SK-N-SH treated with all-trans-retinoic acid at 6 μM for 48 hours (cell line): ENCODE measurements at regions not wholly inside any gene's neighbourhood (a gene's known extent, or its start where the extent isn't known, plus 50 kb on each side); places are given as distances from the start of the nearest gene placed in this dataset.

Experiments used
- ATAC-seq: fragments of 200-7000 bp; cut with Tn5 transposase; 3 replicates; pipeline ENCODE4 v1.9.1; 2020; ENCODE audit warnings: mild to moderate bottlenecking, moderate library complexity
- ARNTL ChIP-seq: fragments of 450-650 bp; formaldehyde crosslinking; IDR thresholded peaks from 2 replicates; pipeline ENCODE4 v1.5.0; 2020; ENCODE audit warnings: low read depth, mild to moderate bottlenecking, moderate library complexity, borderline replicate concordance
- BACH2 ChIP-seq: fragments of 250-450 bp; sonication (Bioruptor Pico); IDR thresholded peaks from 2 replicates; pipeline ENCODE4 v1.9.0; 2021; ENCODE audit warnings: mild to moderate bottlenecking, borderline replicate concordance
- CSDC2 ChIP-seq: fragments of 250-450 bp; sonication (Bioruptor Pico); IDR thresholded peaks from 2 replicates; pipeline ENCODE4 v1.5.0; 2020; ENCODE audit warnings: mild to moderate bottlenecking, moderate library complexity
- ESRRG ChIP-seq: fragments of 250-450 bp; sonication (Bioruptor Pico); IDR thresholded peaks from 2 replicates; pipeline ENCODE4 v1.6.1; 2021; ENCODE audit warnings: mild to moderate bottlenecking
- GLIS3 ChIP-seq: fragments of 250-450 bp; sonication (Bioruptor Pico); IDR thresholded peaks from 2 replicates; pipeline ENCODE4 v1.5.0; 2020; ENCODE audit warnings: mild to moderate bottlenecking, moderate library complexity
- ISL1 ChIP-seq: fragments of 250-450 bp; sonication (Bioruptor Pico); IDR thresholded peaks from 2 replicates; pipeline ENCODE4 v2.1.2; 2022; ENCODE audit warnings: mild to moderate bottlenecking, moderate library complexity
- OSR1 ChIP-seq: fragments of 250-450 bp; sonication (Bioruptor Pico); IDR thresholded peaks from 2 replicates; pipeline ENCODE4 v1.8.0; 2022; ENCODE audit warnings: moderate library complexity, mild to moderate bottlenecking, inconsistent platforms
- PATZ1 ChIP-seq: fragments of 250-450 bp; sonication (Bioruptor Pico); IDR thresholded peaks from 2 replicates; pipeline ENCODE4 v1.8.0; 2020; ENCODE audit warnings: mild to moderate bottlenecking, moderate library complexity, borderline replicate concordance
- POU6F1 ChIP-seq: fragments of 250-450 bp; sonication (Bioruptor Pico); IDR thresholded peaks from 2 replicates; pipeline ENCODE4 v1.8.0; 2021; ENCODE audit warnings: low read depth, mild to moderate bottlenecking, moderate library complexity, borderline replicate concordance
- PPARA ChIP-seq: fragments of 250-450 bp; sonication (Bioruptor Pico); IDR thresholded peaks from 2 replicates; pipeline ENCODE4 v1.5.0; 2020; ENCODE audit warnings: mild to moderate bottlenecking, borderline replicate concordance
- RARB ChIP-seq: fragments of 250-450 bp; sonication (Bioruptor Pico); IDR thresholded peaks from 2 replicates; pipeline ENCODE4 v1.8.0; 2021; ENCODE audit warnings: mild to moderate bottlenecking, moderate library complexity
- SNAI2 ChIP-seq: fragments of 250-450 bp; sonication (Bioruptor Pico); IDR thresholded peaks from 2 replicates; pipeline ENCODE4 v1.5.0; 2020; ENCODE audit warnings: mild to moderate bottlenecking, moderate library complexity
- TCF4 ChIP-seq: fragments of 250-450 bp; sonication (Bioruptor Pico); IDR thresholded peaks from 2 replicates; pipeline ENCODE4 v1.8.0; 2021; ENCODE audit warnings: mild to moderate bottlenecking, moderate library complexity, borderline replicate concordance
- TOX ChIP-seq: fragments of 250-450 bp; sonication (Bioruptor Pico); IDR thresholded peaks from 2 replicates; pipeline ENCODE4 v1.8.0; 2021; ENCODE audit warnings: mild to moderate bottlenecking, moderate library complexity, borderline replicate concordance
- ZC3H10 ChIP-seq: fragments of 250-450 bp; sonication (Bioruptor Pico); IDR thresholded peaks from 2 replicates; pipeline ENCODE4 v1.5.1; 2021; ENCODE audit warnings: mild to moderate bottlenecking, moderate library complexity
- ZFP3 ChIP-seq: fragments of 250-450 bp; sonication (Bioruptor Pico); IDR thresholded peaks from 2 replicates; pipeline ENCODE4 v1.5.0; 2020; ENCODE audit warnings: mild to moderate bottlenecking, moderate library complexity
- ZFP30 ChIP-seq: fragments of 450-650 bp; formaldehyde crosslinking; IDR thresholded peaks from 2 replicates; pipeline ENCODE4 v1.5.0; 2022; ENCODE audit warnings: mild to moderate bottlenecking, moderate library complexity
- ZNF565 ChIP-seq: fragments of 450-650 bp; formaldehyde crosslinking; conservative IDR thresholded peaks from 2 replicates; pipeline ENCODE4 v1.5.0; 2020; ENCODE audit warnings: low read depth, mild to moderate bottlenecking, moderate library complexity
- ZNF8 ChIP-seq: fragments of 450-650 bp; formaldehyde crosslinking; IDR thresholded peaks from 2 replicates; pipeline ENCODE4 v1.5.0; 2020; ENCODE audit warnings: mild to moderate bottlenecking, moderate library complexity
- TF ChIP-seq, protein P1 (sequence below): fragments of 250-450 bp; sonication (Bioruptor Pico); IDR thresholded peaks from 2 replicates; pipeline ENCODE4 v1.5.1; 2020; ENCODE audit warnings: low read depth, mild to moderate bottlenecking, moderate library complexity
- TF ChIP-seq, protein P2 (sequence below): fragments of 250-450 bp; sonication (Bioruptor Pico); IDR thresholded peaks from 2 replicates; pipeline ENCODE4 v1.5.1; 2021; ENCODE audit warnings: mild to moderate bottlenecking, moderate library complexity
- TF ChIP-seq, protein P3 (sequence below): fragments of 250-450 bp; sonication (Bioruptor Pico); IDR thresholded peaks from 2 replicates; pipeline ENCODE4 v1.5.0; 2020; ENCODE audit warnings: mild to moderate bottlenecking, moderate library complexity

DNA sequence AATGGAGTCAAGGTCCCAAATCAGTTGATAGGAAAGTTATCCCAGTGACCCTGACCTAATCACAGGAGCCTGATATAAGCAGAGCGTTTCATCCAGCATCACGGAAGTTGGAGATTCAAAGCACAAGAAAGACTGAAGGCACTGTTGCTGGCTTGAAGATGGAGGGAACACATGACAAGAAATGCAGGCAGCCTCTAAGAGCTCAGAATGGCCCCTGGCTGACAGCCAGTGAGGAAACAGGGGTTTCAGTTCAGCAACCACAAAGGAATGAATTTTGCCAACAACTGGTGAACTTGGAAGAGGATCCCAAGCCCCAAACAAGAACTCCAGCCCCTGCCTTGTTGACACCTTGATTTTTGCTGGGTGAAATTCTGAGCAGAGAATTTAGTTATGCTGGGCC lies 778.5 kb downstream of the MAFB start:
- no peak for TF ChIP-seq CSDC2 (CRISPR knock-in tag)
- TF ChIP-seq, protein P1, sequence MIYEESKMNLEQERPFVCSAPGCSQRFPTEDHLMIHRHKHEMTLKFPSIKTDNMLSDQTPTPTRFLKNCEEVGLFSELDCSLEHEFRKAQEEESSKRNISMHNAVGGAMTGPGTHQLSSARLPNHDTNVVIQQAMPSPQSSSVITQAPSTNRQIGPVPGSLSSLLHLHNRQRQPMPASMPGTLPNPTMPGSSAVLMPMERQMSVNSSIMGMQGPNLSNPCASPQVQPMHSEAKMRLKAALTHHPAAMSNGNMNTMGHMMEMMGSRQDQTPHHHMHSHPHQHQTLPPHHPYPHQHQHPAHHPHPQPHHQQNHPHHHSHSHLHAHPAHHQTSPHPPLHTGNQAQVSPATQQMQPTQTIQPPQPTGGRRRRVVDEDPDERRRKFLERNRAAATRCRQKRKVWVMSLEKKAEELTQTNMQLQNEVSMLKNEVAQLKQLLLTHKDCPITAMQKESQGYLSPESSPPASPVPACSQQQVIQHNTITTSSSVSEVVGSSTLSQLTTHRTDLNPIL = no peak
- no peak for TF ChIP-seq RARB (CRISPR knock-in tag)
- no peak for ATAC-seq

DNA sequence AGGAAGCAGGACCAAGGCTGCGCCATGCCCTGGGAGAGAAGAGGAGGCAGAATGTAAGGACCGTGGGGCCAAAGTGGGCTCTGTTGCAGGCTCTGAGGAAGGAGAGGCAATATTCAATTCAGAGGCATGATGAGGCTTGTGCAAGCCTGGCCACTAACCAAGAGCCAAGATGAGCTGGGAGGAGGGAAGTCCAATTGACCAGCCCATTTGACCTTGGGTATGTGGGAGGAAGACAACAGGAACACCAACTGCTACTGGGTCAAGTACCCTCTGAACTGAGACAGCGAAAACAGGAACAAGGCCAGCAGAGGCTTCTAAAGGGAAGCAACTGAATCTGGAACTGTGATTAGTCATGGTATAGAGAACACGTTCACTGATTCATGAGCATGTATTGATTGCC lies 779.6 kb downstream of the MAFB start:
- TF ChIP-seq POU6F1 (no peak), CSDC2 (CRISPR knock-in tag) (no peak), BACH2 (CRISPR knock-in tag) (no peak), SNAI2 (CRISPR knock-in tag) (no peak)
- TF ChIP-seq, protein P1 = no peak
- TF ChIP-seq, protein P2, sequence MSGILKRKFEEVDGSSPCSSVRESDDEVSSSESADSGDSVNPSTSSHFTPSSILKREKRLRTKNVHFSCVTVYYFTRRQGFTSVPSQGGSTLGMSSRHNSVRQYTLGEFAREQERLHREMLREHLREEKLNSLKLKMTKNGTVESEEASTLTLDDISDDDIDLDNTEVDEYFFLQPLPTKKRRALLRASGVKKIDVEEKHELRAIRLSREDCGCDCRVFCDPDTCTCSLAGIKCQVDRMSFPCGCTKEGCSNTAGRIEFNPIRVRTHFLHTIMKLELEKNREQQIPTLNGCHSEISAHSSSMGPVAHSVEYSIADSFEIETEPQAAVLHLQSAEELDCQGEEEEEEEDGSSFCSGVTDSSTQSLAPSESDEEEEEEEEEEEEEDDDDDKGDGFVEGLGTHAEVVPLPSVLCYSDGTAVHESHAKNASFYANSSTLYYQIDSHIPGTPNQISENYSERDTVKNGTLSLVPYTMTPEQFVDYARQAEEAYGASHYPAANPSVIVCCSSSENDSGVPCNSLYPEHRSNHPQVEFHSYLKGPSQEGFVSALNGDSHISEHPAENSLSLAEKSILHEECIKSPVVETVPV (CRISPR knock-in tag) = no peak
- TF ChIP-seq, protein P3, sequence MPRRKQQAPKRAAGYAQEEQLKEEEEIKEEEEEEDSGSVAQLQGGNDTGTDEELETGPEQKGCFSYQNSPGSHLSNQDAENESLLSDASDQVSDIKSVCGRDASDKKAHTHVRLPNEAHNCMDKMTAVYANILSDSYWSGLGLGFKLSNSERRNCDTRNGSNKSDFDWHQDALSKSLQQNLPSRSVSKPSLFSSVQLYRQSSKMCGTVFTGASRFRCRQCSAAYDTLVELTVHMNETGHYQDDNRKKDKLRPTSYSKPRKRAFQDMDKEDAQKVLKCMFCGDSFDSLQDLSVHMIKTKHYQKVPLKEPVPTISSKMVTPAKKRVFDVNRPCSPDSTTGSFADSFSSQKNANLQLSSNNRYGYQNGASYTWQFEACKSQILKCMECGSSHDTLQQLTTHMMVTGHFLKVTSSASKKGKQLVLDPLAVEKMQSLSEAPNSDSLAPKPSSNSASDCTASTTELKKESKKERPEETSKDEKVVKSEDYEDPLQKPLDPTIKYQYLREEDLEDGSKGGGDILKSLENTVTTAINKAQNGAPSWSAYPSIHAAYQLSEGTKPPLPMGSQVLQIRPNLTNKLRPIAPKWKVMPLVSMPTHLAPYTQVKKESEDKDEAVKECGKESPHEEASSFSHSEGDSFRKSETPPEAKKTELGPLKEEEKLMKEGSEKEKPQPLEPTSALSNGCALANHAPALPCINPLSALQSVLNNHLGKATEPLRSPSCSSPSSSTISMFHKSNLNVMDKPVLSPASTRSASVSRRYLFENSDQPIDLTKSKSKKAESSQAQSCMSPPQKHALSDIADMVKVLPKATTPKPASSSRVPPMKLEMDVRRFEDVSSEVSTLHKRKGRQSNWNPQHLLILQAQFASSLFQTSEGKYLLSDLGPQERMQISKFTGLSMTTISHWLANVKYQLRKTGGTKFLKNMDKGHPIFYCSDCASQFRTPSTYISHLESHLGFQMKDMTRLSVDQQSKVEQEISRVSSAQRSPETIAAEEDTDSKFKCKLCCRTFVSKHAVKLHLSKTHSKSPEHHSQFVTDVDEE (CRISPR knock-in tag) = no peak
- ATAC-seq = no peak

- no peak for ATAC-seq
- no peak for TF ChIP-seq ISL1 (CRISPR knock-in tag)
- no peak for TF ChIP-seq ESRRG
- TF ChIP-seq ZFP3 (CRISPR knock-in tag) = no peak
- TF ChIP-seq PPARA (CRISPR knock-in tag) = no peak
- no peak for TF ChIP-seq OSR1 (CRISPR knock-in tag)
- TF ChIP-seq, protein P1 = no peak
- TF ChIP-seq ZC3H10 (CRISPR knock-in tag) = no peak
- TF ChIP-seq SNAI2 (CRISPR knock-in tag) = no peak
- no peak for TF ChIP-seq ZNF565 (CRISPR knock-in tag)
- TF ChIP-seq ZNF8 (CRISPR knock-in tag) = no peak
- no peak for TF ChIP-seq TOX
- no peak for TF ChIP-seq PATZ1 (CRISPR knock-in tag)
- no peak for TF ChIP-seq BACH2 (CRISPR knock-in tag)
- no peak for TF ChIP-seq CSDC2 (CRISPR knock-in tag)
- no peak for TF ChIP-seq ARNTL (CRISPR knock-in tag)
- TF ChIP-seq, protein P3 (CRISPR knock-in tag) = no peak
- no peak for TF ChIP-seq ZFP30
- no peak for TF ChIP-seq TCF4 (CRISPR knock-in tag)
- TF ChIP-seq GLIS3 (CRISPR knock-in tag) = no peak
Observed at GRCh38 chr20:39904476-39905112, 784.4 kb downstream of the MAFB start.
